ENCODE measurements at regions not wholly inside any gene's neighbourhood (a gene's known extent, or its start where the extent isn't known, plus 50 kb on each side); places are given as distances from the start of the nearest gene placed in this dataset.

- TF ChIP-seq POLR2A (IDR thresholded peaks at IDR 0.05) (no peak), CTCF (IDR thresholded peaks at IDR 0.05) (no peak)
These were observed 554.0 kb downstream of the INSC start for GRCh38 chr11:15668718-15669117.
